ENCODE measurements at regions not wholly inside any gene's neighbourhood (a gene's known extent, or its start where the extent isn't known, plus 50 kb on each side); places are given as distances from the start of the nearest gene placed in this dataset.

GRCh38 chr3:34969513-34969912 is 669.8 kb upstream of the ARPP21 start:
- BruUV-seq (replicated peaks): no TSS peak

GRCh38 chr3:34972481-34972880 is 666.8 kb upstream of the ARPP21 start:
- intact Hi-C loops (cut with micrococcal nuclease; ENCODE audit: unreplicated experiment): no loop called here
- no peak for ATAC-seq
- BruUV-seq (replicated peaks): no TSS peak
- in situ Hi-C loops (cut with HindIII; ENCODE audit: low pct_unique_long_range_greater_than_20kb, low sequenced_read_pairs): no loop called here
- H3K27me3 ChIP-seq (ENCODE audit: control insufficient read depth, insufficient read depth, low read length): no peaks in the 10 kb centered on the region
- H3K4me1 ChIP-seq (ENCODE audit: control insufficient read depth, insufficient read depth, low read length): no peaks in the 10 kb centered on the region
- no peak overlapping the region for H3K4me3 ChIP-seq (ENCODE audit: low read depth in 2 of 2, low read length in 2 of 2)
- H3K27ac ChIP-seq (ENCODE audit: low read length): no peak overlapping the region
- ChIA-PET CTCF (no interaction called here), POLR2A (no interaction called here)
- TF ChIP-seq TCF7L2 (IDR thresholded peaks at IDR 0.05; ENCODE audit: low read depth, low read length): no peak
- TF ChIP-seq POLR2AphosphoS5 (IDR thresholded peaks at IDR 0.05; ENCODE audit: low read depth, low read length): no peak
- no peak for TF ChIP-seq SIN3A (IDR thresholded peaks at IDR 0.05; ENCODE audit: borderline replicate concordance, insufficient read depth, low read depth, low read length)
- TF ChIP-seq CTCF (IDR thresholded peaks at IDR 0.05): no peak
- TF ChIP-seq REST (IDR thresholded peaks at IDR 0.05; ENCODE audit: insufficient read depth in 1 of 2, low read depth in 2 of 2, low read length in 1 of 2): no peak
- H3K36me3 ChIP-seq (ENCODE audit: control insufficient read depth, insufficient read depth, low read length): no peaks in the 10 kb centered on the region
- no peaks in the 10 kb centered on the region for H3K9me3 ChIP-seq (ENCODE audit: control insufficient read depth, insufficient read depth, low read depth, low read length)
- DNase-seq (ENCODE audit: low read depth, low spot score): no peak

More at GRCh38 chr3:34969513-34969912, 669.8 kb upstream of the ARPP21 start:
- CTCF ChIA-PET: no interaction called here
- ATAC-seq (no peak), DNase-seq (ENCODE audit: low read depth, low spot score) (no peak)
- Histone ChIP-seq H3K4me3 (ENCODE audit: low read depth in 2 of 2, low read length in 2 of 2) (no peak overlapping the region), H3K27ac (ENCODE audit: low read length) (no peak overlapping the region), H3K36me3 (ENCODE audit: control insufficient read depth, insufficient read depth, low read length) (no peaks in the 10 kb centered on the region), H3K4me1 (ENCODE audit: control insufficient read depth, insufficient read depth, low read length) (no peaks in the 10 kb centered on the region), H3K27me3 (ENCODE audit: control insufficient read depth, insufficient read depth, low read length) (no peaks in the 10 kb centered on the region), H3K9me3 (ENCODE audit: control insufficient read depth, insufficient read depth, low read depth, low read length) (no peaks in the 10 kb centered on the region)
- TF ChIP-seq POLR2AphosphoS5 (IDR thresholded peaks at IDR 0.05; ENCODE audit: low read depth, low read length) (no peak), REST (IDR thresholded peaks at IDR 0.05; ENCODE audit: insufficient read depth in 1 of 2, low read depth in 2 of 2, low read length in 1 of 2) (no peak), SIN3A (IDR thresholded peaks at IDR 0.05; ENCODE audit: borderline replicate concordance, insufficient read depth, low read depth, low read length) (no peak), CTCF (IDR thresholded peaks at IDR 0.05) (no peak), TCF7L2 (IDR thresholded peaks at IDR 0.05; ENCODE audit: low read depth, low read length) (no peak)
- POLR2A ChIA-PET: no interaction called here
- in situ Hi-C loops (cut with HindIII; ENCODE audit: low pct_unique_long_range_greater_than_20kb, low sequenced_read_pairs) (no loop called here), intact Hi-C loops (cut with micrococcal nuclease; ENCODE audit: unreplicated experiment) (no loop called here)
